K562 (cell line): ENCODE measurements at regions not wholly inside any gene's neighbourhood (a gene's known extent, or its start where the extent isn't known, plus 50 kb on each side); places are given as distances from the start of the nearest gene placed in this dataset.

ENCODE experiments used
- ATAC-seq: fragments of 200-7000 bp; cut with Tn5 transposase; 3 replicates; pipeline ENCODE4 v1.9.1; 2020; ENCODE audit warnings: moderate library complexity
- BruUV-seq: library from RNA; stranded (reverse); fragments of 400-500 nt; replicated peaks from 2 replicates; lab custom pipeline; 2021; lab: Mats Ljungman, UMichigan
- CTCF ChIA-PET: fragments of 300-600 bp; formaldehyde crosslinking; extraction: SDS; loops from one replicate; lab custom pipeline; 2021; ENCODE audit warnings: low intra/inter-chr PET ratio; lab: Yijun Ruan, JAX
- POLR2A ChIA-PET: fragments of 300-600, 350-650 bp; sonication (Branson Sonifier 250); formaldehyde crosslinking; extraction: SDS; loops from one replicate; lab custom pipeline; 2021; ENCODE audit warnings: antibody characterized with exemption, inconsistent platforms; lab: Yijun Ruan, JAX
- DNase-seq, 4 experiments: peaks; one replicate each; pipeline versions ENCODE4 v3.0.0 to v3.0.0-alpha.2; 2011 to 2018; ENCODE audit warnings: low spot score in 3 of 4, mixed read lengths in 3 of 4; ENCODE audit errors: extremely low read depth in 1 of 4
- FAIRE-seq: peaks from 2 replicates; lab custom pipeline; 2011; peaks lifted over from hg19 to GRCh38; lab: Jason Lieb, UNC
- H2AFZ ChIP-seq: 2 replicates; pipeline ENCODE4 v1.6.0; 2011; ENCODE audit warnings: low read depth, low read length, control low read depth, inconsistent platforms
- H3K27ac ChIP-seq: fragments of 200-600 bp; 3 replicates; pipeline ENCODE4 v1.8.0; 2011; ENCODE audit warnings: low read depth, mild to moderate bottlenecking, control low read depth, inconsistent platforms, low read length, moderate library complexity, mixed read lengths; ENCODE audit errors: extremely low read depth
- H3K27me3 ChIP-seq, 2 experiments: fragments of 300-600 bp in 1 of 2; 2 replicates in 1 of 2; 3 replicates in 1 of 2; pipeline versions ENCODE4 v1.6.0 to v1.8.0; 2011; ENCODE audit warnings: inconsistent platforms in 2 of 2, low read length in 2 of 2, mild to moderate bottlenecking in 1 of 2, mixed read lengths in 1 of 2, moderate library complexity in 1 of 2; ENCODE audit not compliant: control insufficient read depth in 2 of 2, insufficient read depth in 2 of 2
- H3K36me3 ChIP-seq: fragments of 300-600 bp; 3 replicates; pipeline ENCODE4 v1.8.0; 2011; ENCODE audit warnings: mild to moderate bottlenecking, low read length, inconsistent platforms; ENCODE audit not compliant: control insufficient read depth, insufficient read depth
- H3K4me1 ChIP-seq, 2 experiments: fragments of 200-600 bp in 1 of 2; replicated peaks in 1 of 2; 2 replicates in 1 of 2; 3 replicates in 1 of 2; pipeline versions ENCODE4 v1.5.1 to v1.8.0; 2011; ENCODE audit warnings: inconsistent platforms in 2 of 2, low read length in 2 of 2, mild to moderate bottlenecking in 1 of 2, mixed read lengths in 1 of 2, moderate library complexity in 1 of 2; ENCODE audit not compliant: control insufficient read depth in 2 of 2, insufficient read depth in 2 of 2
- H3K4me2 ChIP-seq: 2 replicates; pipeline ENCODE4 v1.6.1; 2011; ENCODE audit warnings: low read length, control low read depth, inconsistent platforms, mixed read lengths; ENCODE audit not compliant: insufficient read depth
- H3K4me3 ChIP-seq: fragments of 200-600 bp; sonication (generic), shearing (Covaris generic); 2 replicates; pipeline ENCODE4 v1.5.1; 2016; ENCODE audit warnings: control low read depth, inconsistent platforms
- H3K79me2 ChIP-seq: fragments of 200-600 bp; 3 replicates; pipeline ENCODE4 v1.8.0; 2011; ENCODE audit warnings: low read length, inconsistent platforms; ENCODE audit not compliant: control insufficient read depth, insufficient read depth
- H3K9ac ChIP-seq, 2 experiments: 2 replicates each; pipeline versions ENCODE4 v1.6.0 to v1.6.1; 2011; ENCODE audit warnings: low read depth in 2 of 2, low read length in 2 of 2, control low read depth in 1 of 2, inconsistent platforms in 1 of 2, mild to moderate bottlenecking in 1 of 2, mixed read lengths in 1 of 2; ENCODE audit not compliant: insufficient read depth in 1 of 2
- H3K9me1 ChIP-seq: one replicate; pipeline ENCODE4 v1.6.0; 2011; ENCODE audit warnings: inconsistent platforms, mild to moderate bottlenecking, low read length, moderate library complexity; ENCODE audit not compliant: control insufficient read depth, insufficient read depth
- H3K9me3 ChIP-seq: replicated peaks from 2 replicates; pipeline ENCODE4 v1.5.1; 2011; ENCODE audit warnings: low read depth, low read length, inconsistent platforms; ENCODE audit not compliant: control insufficient read depth, insufficient read depth
- H4K20me1 ChIP-seq: replicated peaks from 2 replicates; pipeline ENCODE4 v1.6.1; 2011; ENCODE audit warnings: low read length, inconsistent platforms, mixed read lengths; ENCODE audit not compliant: control insufficient read depth, insufficient read depth
- WGBS: fragments of 100-300 bp; shearing (Covaris generic); methylation state at CpG from one replicate; pipeline ENCODE4 v1.1.6; 2016; ENCODE audit warnings: low coverage, mixed read lengths; ENCODE audit not compliant: insufficient coverage; ENCODE audit errors: missing lambda C conversion rate; 5-methylcytosine and 5-hydroxymethylcytosine counted together
- in situ Hi-C: fragments of 300-500 bp; cut with MboI; formaldehyde crosslinking; loops from 4 replicates; pipeline ENCODE4 v1.15.0; 2018; ENCODE audit warnings: inconsistent platforms, mixed read lengths
- intact Hi-C: fragments of 100-400 bp; cut with micrococcal nuclease; formaldehyde crosslinking; loops from 2 replicates; pipeline ENCODE4 v1.14.2; 2022
- TF ChIP-seq, protein P1 (sequence below): fragments of 250-450 bp; sonication (Bioruptor Pico); IDR thresholded peaks from 2 replicates; pipeline ENCODE4 v1.5.0; 2022; ENCODE audit warnings: mild to moderate bottlenecking

DNA sequence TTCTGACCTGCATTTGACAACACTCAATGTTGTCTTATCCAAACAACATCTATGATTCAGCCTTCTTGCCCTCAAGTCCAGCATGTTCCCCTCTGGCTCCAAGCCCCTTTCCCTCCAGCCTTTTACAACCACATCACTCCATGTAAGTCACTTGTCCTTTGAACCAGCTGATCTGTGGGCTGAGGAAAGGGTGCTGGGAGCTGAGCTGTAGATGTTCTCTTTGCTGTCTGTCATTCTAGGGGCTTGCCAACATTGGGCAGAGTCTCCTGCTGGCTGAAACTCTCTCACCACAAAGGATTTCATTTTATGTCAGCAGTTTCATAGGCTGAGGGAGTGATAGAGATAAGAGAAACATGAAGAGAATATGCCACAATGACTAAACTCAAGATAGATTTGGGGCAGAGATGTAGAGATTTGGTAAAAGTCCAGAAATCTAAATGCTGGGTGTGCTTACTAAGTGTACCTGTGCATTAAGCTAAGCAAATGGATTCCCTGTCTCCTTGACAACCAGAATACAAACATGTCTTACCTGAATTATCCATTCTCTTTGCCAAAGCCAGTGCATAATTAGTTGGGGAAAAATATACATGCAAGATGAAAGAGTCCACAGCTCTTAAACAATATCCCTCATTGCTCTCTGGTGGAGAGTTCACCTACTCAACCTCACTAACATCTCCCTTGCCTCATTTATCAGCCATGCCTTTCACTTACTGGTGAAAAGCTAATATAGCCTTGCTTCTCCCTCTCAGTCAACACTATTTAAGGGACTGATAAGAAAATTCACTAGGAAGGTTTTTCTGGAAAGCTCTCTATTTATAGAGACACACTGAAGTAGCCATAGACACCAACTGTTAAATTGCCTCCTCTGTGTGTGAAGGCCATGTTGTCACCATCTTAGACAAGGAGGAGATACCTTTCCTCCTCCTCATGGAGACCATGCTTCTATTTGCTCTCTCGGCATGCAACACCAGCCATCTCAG lies 175.5 kb upstream of the SERP2 start:
- TF ChIP-seq, protein P1, sequence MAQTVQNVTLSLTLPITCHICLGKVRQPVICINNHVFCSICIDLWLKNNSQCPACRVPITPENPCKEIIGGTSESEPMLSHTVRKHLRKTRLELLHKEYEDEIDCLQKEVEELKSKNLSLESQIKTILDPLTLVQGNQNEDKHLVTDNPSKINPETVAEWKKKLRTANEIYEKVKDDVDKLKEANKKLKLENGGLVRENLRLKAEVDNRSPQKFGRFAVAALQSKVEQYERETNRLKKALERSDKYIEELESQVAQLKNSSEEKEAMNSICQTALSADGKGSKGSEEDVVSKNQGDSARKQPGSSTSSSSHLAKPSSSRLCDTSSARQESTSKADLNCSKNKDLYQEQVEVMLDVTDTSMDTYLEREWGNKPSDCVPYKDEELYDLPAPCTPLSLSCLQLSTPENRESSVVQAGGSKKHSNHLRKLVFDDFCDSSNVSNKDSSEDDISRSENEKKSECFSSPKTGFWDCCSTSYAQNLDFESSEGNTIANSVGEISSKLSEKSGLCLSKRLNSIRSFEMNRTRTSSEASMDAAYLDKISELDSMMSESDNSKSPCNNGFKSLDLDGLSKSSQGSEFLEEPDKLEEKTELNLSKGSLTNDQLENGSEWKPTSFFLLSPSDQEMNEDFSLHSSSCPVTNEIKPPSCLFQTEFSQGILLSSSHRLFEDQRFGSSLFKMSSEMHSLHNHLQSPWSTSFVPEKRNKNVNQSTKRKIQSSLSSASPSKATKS = no peak

More for the DNA sequence above, 175.5 kb upstream of the SERP2 start:
- no peak overlapping the region for H2AFZ ChIP-seq
- no peaks in the 10 kb centered on the region for H4K20me1 ChIP-seq
- CTCF ChIA-PET = no interaction called here
- DNase-seq (no peak), FAIRE-seq (no peak), ATAC-seq (no peak)
- no peaks in the 10 kb centered on the region for H3K9me3 ChIP-seq
- no peak overlapping the region for H3K4me2 ChIP-seq
- no TSS peak for BruUV-seq
- no peaks in the 10 kb centered on the region for H3K4me1 ChIP-seq
- H3K79me2 ChIP-seq = no peaks in the 10 kb centered on the region
- in situ Hi-C loops = loop anchor here (25.0 kb wide), 1 partner anchor 286 kb away; no protein-coding TSS in a partner anchor
- POLR2A ChIA-PET = no interaction called here
- peaks cover 0 to 4% of the 10 kb centered on the region in 2 experiments; a peak in 1 of 5 replicates for H3K27me3 ChIP-seq
- no peaks in the 10 kb centered on the region for H3K36me3 ChIP-seq
- H3K27ac ChIP-seq = no peak overlapping the region
- 0% methylated on average over 1 of the region's 1 CpG for WGBS
- H3K9ac ChIP-seq = no peak overlapping the region
- intact Hi-C loops = no loop called here
- no peaks in the 10 kb centered on the region for H3K9me1 ChIP-seq
- no peak overlapping the region for H3K4me3 ChIP-seq
